Naive thymus-derived CD4-positive, alpha-beta T cell (primary cell): ENCODE measurements at regions not wholly inside any gene's neighbourhood (a gene's known extent, or its start where the extent isn't known, plus 50 kb on each side); places are given as distances from the start of the nearest gene placed in this dataset.

ENCODE experiments used
- ATAC-seq: fragments of 150-1000 bp; cut with Tn5 transposase; 2 replicates; pipeline ENCODE4 v1.10.0; 2021; ENCODE audit warnings: mild to moderate bottlenecking, moderate library complexity
- CTCF ChIA-PET: fragments of 350-600 bp; sonication (Branson Sonifier 250); formaldehyde crosslinking; loops from one replicate; lab custom pipeline; 2021; ENCODE audit warnings: antibody characterized with exemption; lab: Charles Lee
- POLR2A ChIA-PET: fragments of 350-600 bp; sonication (Branson Sonifier 250); formaldehyde crosslinking; loops from one replicate; lab custom pipeline; 2021; ENCODE audit warnings: antibody characterized with exemption, inconsistent platforms; lab: Charles Lee
- DNase-seq, 9 donors: peaks; one replicate each; pipeline versions ENCODE4 v3.0.0 to v3.0.0-alpha.2; 2020 to 2022; ENCODE audit warnings: mixed read lengths in 1 of 9
- H3K27ac ChIP-seq: one replicate; pipeline ENCODE4 v1.7.0; 2013; ENCODE audit warnings: mild to moderate bottlenecking, low read depth, low read length, moderate library complexity
- H3K27me3 ChIP-seq, 2 donors: one replicate each; pipeline ENCODE4 v1.7.0; 2013; ENCODE audit warnings: low read length in 2 of 2, mild to moderate bottlenecking in 2 of 2, moderate library complexity in 2 of 2; ENCODE audit not compliant: control insufficient read depth in 2 of 2, insufficient read depth in 2 of 2
- H3K36me3 ChIP-seq, 3 experiments: 1 replicate in 2 of 3; 2 replicates in 1 of 3; pipeline ENCODE4 v1.7.0; 2013; ENCODE audit warnings: low read length in 3 of 3, mild to moderate bottlenecking in 3 of 3, moderate library complexity in 1 of 3; ENCODE audit not compliant: insufficient read depth in 3 of 3, control insufficient read depth in 2 of 3
- H3K4me1 ChIP-seq, 2 donors: one replicate each; pipeline ENCODE4 v1.7.0; 2013; ENCODE audit warnings: low read length in 2 of 2, mild to moderate bottlenecking in 2 of 2, moderate library complexity in 1 of 2; ENCODE audit not compliant: control insufficient read depth in 2 of 2, insufficient read depth in 2 of 2
- H3K4me3 ChIP-seq: 2 replicates; pipeline ENCODE4 v1.7.0; 2013; ENCODE audit warnings: mild to moderate bottlenecking, low read length
- H3K9me3 ChIP-seq, 3 experiments: 1 replicate in 2 of 3; 2 replicates in 1 of 3; pipeline ENCODE4 v1.7.0; 2013; ENCODE audit warnings: low read length in 3 of 3; ENCODE audit not compliant: control insufficient read depth in 2 of 3
- H3K27ac Mint-ChIP-seq, 9 donors: one replicate each; pipeline ENCODE4 v1.8.0; 2020 to 2022; ENCODE audit warnings: mixed read lengths in 9 of 9, mild to moderate bottlenecking in 8 of 9, moderate library complexity in 5 of 9, inconsistent platforms in 2 of 9
- H3K27me3 Mint-ChIP-seq, 5 donors: one replicate each; pipeline ENCODE4 v1.8.0; 2021 to 2022; ENCODE audit warnings: mixed read lengths in 5 of 5, mild to moderate bottlenecking in 1 of 5
- H3K36me3 Mint-ChIP-seq, 5 donors: one replicate each; pipeline ENCODE4 v1.8.0; 2020 to 2022; ENCODE audit warnings: mixed read lengths in 5 of 5, mild to moderate bottlenecking in 3 of 5, inconsistent platforms in 1 of 5
- H3K4me1 Mint-ChIP-seq, 7 donors: one replicate each; pipeline ENCODE4 v1.8.0; 2020 to 2022; ENCODE audit warnings: mixed read lengths in 7 of 7, mild to moderate bottlenecking in 3 of 7, inconsistent platforms in 1 of 7
- H3K4me3 Mint-ChIP-seq, 10 donors: one replicate each; pipeline ENCODE4 v1.8.0; 2020 to 2022; ENCODE audit warnings: mild to moderate bottlenecking in 10 of 10, mixed read lengths in 10 of 10, moderate library complexity in 6 of 10, inconsistent platforms in 2 of 10
- H3K9me3 Mint-ChIP-seq, 11 donors: one replicate each; pipeline ENCODE4 v1.8.0; 2020 to 2022; ENCODE audit warnings: mixed read lengths in 11 of 11, mild to moderate bottlenecking in 4 of 11, inconsistent platforms in 1 of 11, moderate library complexity in 1 of 11
- intact Hi-C, 2 donors: fragments of 100-400 bp; cut with micrococcal nuclease; formaldehyde crosslinking; loops; one replicate each; pipeline ENCODE4 v1.15.1; 2023

DNA sequence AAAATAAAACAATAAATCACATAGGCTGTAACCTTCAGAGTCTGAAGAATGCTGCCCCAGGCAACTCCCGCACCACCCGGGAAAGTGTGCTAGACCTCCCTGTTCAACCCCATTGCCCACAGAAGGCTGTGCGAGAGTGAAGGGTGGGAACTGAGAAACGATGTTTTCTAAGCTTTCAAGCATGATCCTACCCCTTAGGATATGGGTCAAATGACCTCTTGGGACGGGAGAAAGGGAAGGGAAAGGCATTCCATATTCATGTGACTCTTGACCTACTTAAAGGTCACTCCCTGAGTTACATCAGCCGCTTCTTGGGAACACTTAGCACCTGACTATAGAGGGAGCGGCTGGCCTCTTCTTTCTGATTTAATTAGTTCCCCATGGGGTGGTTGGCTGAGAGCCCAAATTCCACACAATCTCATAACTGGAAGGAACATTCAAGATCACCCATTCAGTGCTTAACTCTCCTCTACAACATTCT, 114.7 kb upstream of the SLC24A5 start:
- H3K9me3 ChIP-seq, result no peaks in the 10 kb centered on the region
- no peak for ATAC-seq
- no peak overlapping the region for H3K27ac ChIP-seq
- H3K36me3 ChIP-seq, result no peaks in the 10 kb centered on the region
- Mint-ChIP-seq H3K9me3 (peaks cover 0 to 3% (median 0%) of the 10 kb centered on the region in 11 donors), H3K4me3 (no peak overlapping the region), H3K27ac (no peak overlapping the region), H3K27me3 (peaks cover 0 to 12% (median 6%) of the 10 kb centered on the region in 5 donors), H3K4me1 (peaks cover 0 to 1% (median 0%) of the 10 kb centered on the region in 7 donors), H3K36me3 (peaks cover 0 to 4% (median 0%) of the 10 kb centered on the region in 5 donors)
- DNase-seq, result no peak
- ChIA-PET POLR2A (no interaction called here), CTCF (no interaction called here)
- no peak overlapping the region for H3K4me3 ChIP-seq
- H3K4me1 ChIP-seq, result no peaks in the 10 kb centered on the region
- intact Hi-C loops, result no loop called here
- H3K27me3 ChIP-seq, result no peaks in the 10 kb centered on the region

DNA sequence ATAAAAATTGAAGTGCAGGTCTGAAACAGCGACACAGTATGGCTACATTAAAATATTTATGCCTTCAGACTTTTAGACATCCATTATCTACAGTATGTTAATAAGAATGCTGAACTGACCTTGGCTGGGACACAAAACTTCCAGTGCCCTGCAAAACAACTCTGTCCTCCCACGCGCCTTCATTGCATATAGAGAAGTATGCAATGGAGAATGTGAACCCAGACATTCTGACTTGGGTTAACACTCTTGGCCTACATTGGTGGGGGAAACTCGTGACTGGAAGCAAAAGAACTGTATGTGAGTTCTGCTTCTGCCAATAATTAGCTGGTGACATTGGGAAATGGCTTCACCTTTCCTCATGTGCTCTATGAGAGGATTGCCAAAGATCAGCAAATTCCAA, 110.5 kb upstream of the SLC24A5 start:
- Histone ChIP-seq H3K4me1 (no peaks in the 10 kb centered on the region), H3K36me3 (no peaks in the 10 kb centered on the region), H3K27ac (no peak overlapping the region), H3K9me3 (no peaks in the 10 kb centered on the region), H3K27me3 (no peaks in the 10 kb centered on the region), H3K4me3 (no peak overlapping the region)
- CTCF ChIA-PET, result no interaction called here
- Mint-ChIP-seq H3K27me3 (peaks cover 0 to 13% (median 9%) of the 10 kb centered on the region in 5 donors), H3K4me1 (no peaks in the 10 kb centered on the region), H3K9me3 (peaks cover 0 to 3% (median 0%) of the 10 kb centered on the region in 11 donors), H3K36me3 (peaks cover 0 to 4% (median 0%) of the 10 kb centered on the region in 5 donors), H3K4me3 (no peak overlapping the region), H3K27ac (no peak overlapping the region)
- DNase-seq (no peak), ATAC-seq (no peak)
- POLR2A ChIA-PET, result no interaction called here
- intact Hi-C loops, result no loop called here

DNA sequence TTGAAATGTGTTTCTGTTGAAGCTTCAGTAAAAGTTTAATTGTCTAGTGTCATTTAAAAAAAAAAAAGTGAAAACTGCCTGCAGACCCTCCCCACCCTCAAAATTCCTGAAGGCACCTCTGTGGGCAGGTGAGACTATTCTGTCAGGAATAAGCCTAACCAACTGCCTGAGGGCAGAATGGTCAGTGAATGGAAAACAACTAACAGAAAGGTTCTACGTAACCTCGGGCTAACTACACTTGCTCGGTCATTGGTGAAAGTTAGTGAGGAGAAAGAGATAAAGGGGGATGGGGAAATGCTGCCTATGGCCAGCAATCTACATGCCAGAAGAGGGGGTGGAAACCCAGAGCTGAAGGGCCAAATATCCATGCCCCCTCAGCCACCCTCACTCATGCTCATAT, 108.6 kb upstream of the SLC24A5 start:
- H3K4me3 Mint-ChIP-seq, result no peak overlapping the region
- Histone ChIP-seq H3K9me3 (no peaks in the 10 kb centered on the region), H3K36me3 (no peaks in the 10 kb centered on the region), H3K27me3 (no peaks in the 10 kb centered on the region), H3K27ac (no peak overlapping the region), H3K4me1 (no peaks in the 10 kb centered on the region), H3K4me3 (no peak overlapping the region)
- ATAC-seq, result no peak
- no peak for DNase-seq
- CTCF ChIA-PET, result no interaction called here
- peaks cover 0 to 2% (median 0%) of the 10 kb centered on the region in 11 donors for H3K9me3 Mint-ChIP-seq
- POLR2A ChIA-PET, result no interaction called here
- H3K27ac Mint-ChIP-seq, result no peak overlapping the region
- H3K36me3 Mint-ChIP-seq, result peaks cover 0 to 4% (median 0%) of the 10 kb centered on the region in 5 donors
- intact Hi-C loops, result no loop called here
- H3K4me1 Mint-ChIP-seq, result no peaks in the 10 kb centered on the region
- peaks cover 0 to 14% (median 9%) of the 10 kb centered on the region in 5 donors for H3K27me3 Mint-ChIP-seq

DNA sequence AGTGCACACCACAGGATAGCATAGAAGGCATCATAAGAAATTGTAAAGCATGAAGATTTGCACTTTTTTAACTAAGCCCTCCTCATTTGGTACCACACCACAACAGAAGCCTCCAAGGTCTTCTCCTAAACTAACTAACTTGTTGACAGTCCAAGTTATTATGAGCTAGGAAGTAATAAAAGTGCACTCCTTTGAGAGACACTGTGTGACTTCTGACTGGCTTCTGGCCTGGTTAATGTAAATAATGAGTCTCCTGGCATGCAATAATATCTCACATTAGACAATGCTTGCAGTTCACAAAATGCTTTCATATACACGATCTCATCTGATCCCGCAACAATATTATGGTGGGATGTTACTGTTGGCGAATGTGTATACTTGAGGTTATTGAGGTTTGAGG, 103.9 kb upstream of the SLC24A5 start:
- H3K4me3 Mint-ChIP-seq, result no peak overlapping the region
- DNase-seq (no peak), ATAC-seq (no peak)
- Histone ChIP-seq H3K9me3 (no peaks in the 10 kb centered on the region), H3K27ac (no peak overlapping the region), H3K4me3 (no peak overlapping the region), H3K27me3 (no peaks in the 10 kb centered on the region), H3K36me3 (no peaks in the 10 kb centered on the region), H3K4me1 (no peaks in the 10 kb centered on the region)
- H3K27me3 Mint-ChIP-seq, result peaks cover 0 to 16% (median 9%) of the 10 kb centered on the region in 5 donors
- intact Hi-C loops, result no loop called here
- H3K36me3 Mint-ChIP-seq, result no peaks in the 10 kb centered on the region
- H3K27ac Mint-ChIP-seq, result no peak overlapping the region
- no peaks in the 10 kb centered on the region for H3K4me1 Mint-ChIP-seq
- ChIA-PET POLR2A (no interaction called here), CTCF (no interaction called here)
- H3K9me3 Mint-ChIP-seq, result peaks cover 0 to 2% (median 0%) of the 10 kb centered on the region in 11 donors

DNA sequence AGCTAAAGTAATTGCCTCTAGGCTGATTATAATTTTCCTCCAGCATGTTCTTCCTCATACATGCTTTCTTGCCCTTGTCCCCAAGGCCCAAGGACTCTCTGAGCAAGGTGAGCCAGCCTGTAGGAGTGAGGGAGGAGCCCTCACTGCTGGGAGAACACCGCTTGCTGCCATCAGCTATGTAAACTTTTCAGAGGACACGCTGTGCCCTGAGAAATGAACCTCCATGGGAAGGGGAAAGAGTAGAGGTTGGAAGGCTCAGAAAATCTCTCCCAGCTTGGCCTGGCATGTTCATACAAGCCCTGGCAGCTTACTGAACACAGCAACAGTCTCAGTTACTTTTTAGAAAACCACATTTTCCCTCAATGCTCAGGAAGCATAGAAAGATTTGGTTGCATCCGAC, 103.0 kb upstream of the SLC24A5 start:
- H3K27me3 ChIP-seq, result no peaks in the 10 kb centered on the region
- no peak for ATAC-seq

DNA sequence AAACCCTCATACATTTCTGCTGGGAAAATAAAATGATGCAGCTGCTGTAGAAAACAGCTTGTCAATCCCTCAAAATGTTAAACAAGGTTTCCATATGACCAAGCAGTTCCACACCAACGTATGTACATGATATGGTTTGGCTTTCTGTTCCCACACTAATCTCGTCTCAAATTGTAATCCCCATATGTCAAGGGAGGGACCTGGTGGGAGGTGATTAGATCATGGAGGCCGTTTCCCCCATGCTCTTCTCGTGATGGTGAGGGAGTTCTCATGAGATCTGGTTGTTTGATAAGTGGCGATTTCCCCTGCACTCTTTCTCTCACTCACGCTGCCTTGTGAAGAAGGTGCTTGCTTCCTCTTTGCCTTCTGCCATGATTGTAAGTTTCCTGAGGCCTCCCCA, 100.6 kb upstream of the SLC24A5 start:
- DNase-seq (no peak), ATAC-seq (no peak)
- no peak overlapping the region for H3K27ac ChIP-seq
- CTCF ChIA-PET, result no interaction called here
- no peaks in the 10 kb centered on the region for H3K9me3 ChIP-seq
- Mint-ChIP-seq H3K9me3 (peaks cover 0 to 3% (median 0%) of the 10 kb centered on the region in 11 donors), H3K27me3 (peaks cover 0 to 16% (median 5%) of the 10 kb centered on the region in 5 donors), H3K36me3 (no peaks in the 10 kb centered on the region), H3K4me3 (no peak overlapping the region), H3K4me1 (no peaks in the 10 kb centered on the region), H3K27ac (no peak overlapping the region)
- H3K4me3 ChIP-seq, result no peak overlapping the region
- no peaks in the 10 kb centered on the region for H3K4me1 ChIP-seq
- no peaks in the 10 kb centered on the region for H3K36me3 ChIP-seq
- POLR2A ChIA-PET, result no interaction called here
- H3K27me3 ChIP-seq, result no peaks in the 10 kb centered on the region
- intact Hi-C loops, result no loop called here

More for the DNA sequence above, 103.0 kb upstream of the SLC24A5 start:
- Histone ChIP-seq H3K27ac (no peak overlapping the region), H3K4me1 (no peaks in the 10 kb centered on the region), H3K36me3 (no peaks in the 10 kb centered on the region), H3K4me3 (no peak overlapping the region), H3K9me3 (no peaks in the 10 kb centered on the region)
- peaks cover 0 to 16% (median 9%) of the 10 kb centered on the region in 5 donors for H3K27me3 Mint-ChIP-seq
- no peaks in the 10 kb centered on the region for H3K36me3 Mint-ChIP-seq
- no peak overlapping the region for H3K27ac Mint-ChIP-seq
- intact Hi-C loops, result no loop called here
- CTCF ChIA-PET, result no interaction called here
- POLR2A ChIA-PET, result no interaction called here
- H3K4me3 Mint-ChIP-seq, result no peak overlapping the region
- peaks cover 0 to 2% (median 0%) of the 10 kb centered on the region in 11 donors for H3K9me3 Mint-ChIP-seq
- no peak for DNase-seq
- H3K4me1 Mint-ChIP-seq, result no peaks in the 10 kb centered on the region

DNA sequence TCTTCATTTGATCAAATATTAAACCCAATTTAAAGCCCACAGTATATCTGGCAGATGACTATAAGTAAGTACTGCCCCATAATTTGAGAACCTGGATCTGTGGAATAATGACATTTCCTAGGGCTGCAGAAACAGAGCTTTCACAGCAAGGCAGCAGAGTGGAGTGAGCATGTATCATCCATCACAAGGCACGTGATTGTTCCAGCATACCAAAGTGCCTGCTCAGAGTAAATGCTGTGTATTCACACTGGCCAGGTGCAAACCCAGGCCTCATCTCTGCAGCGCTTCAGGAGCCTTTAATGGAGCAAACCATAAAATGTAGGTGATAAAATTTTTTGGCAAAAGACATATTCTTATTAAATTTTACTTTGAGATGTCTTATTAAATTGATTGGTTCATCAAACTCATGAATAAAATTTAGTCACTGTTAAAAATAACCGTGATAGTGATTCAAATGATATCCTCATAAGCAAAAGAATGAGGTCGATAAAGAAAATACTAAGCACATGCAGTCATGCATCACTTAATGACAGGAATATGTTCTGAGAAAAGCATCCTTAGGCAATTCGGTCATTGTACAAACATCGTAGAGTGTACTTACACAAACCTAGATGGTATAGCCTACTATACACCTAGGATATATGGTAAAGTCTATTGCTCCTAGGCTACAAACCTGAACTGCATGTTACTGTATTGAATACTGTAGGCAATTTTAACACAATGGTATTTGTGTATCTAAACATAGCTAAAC, 99.3 kb upstream of the SLC24A5 start:
- ATAC-seq, result no peak
- no peaks in the 10 kb centered on the region for H3K36me3 Mint-ChIP-seq
- H3K36me3 ChIP-seq, result no peaks in the 10 kb centered on the region
- no peaks in the 10 kb centered on the region for H3K9me3 ChIP-seq
- ChIA-PET POLR2A (no interaction called here), CTCF (no interaction called here)
- no peaks in the 10 kb centered on the region for H3K4me1 ChIP-seq
- H3K27ac Mint-ChIP-seq, result no peak overlapping the region
- H3K27me3 ChIP-seq, result no peaks in the 10 kb centered on the region
- H3K4me1 Mint-ChIP-seq, result no peaks in the 10 kb centered on the region
- no peak overlapping the region for H3K27ac ChIP-seq
- DNase-seq, result no peak
- H3K27me3 Mint-ChIP-seq, result peaks cover 0 to 21% (median 3%) of the 10 kb centered on the region in 5 donors
- H3K9me3 Mint-ChIP-seq, result peaks cover 0 to 3% (median 0%) of the 10 kb centered on the region in 11 donors
- intact Hi-C loops, result no loop called here
- H3K4me3 ChIP-seq, result no peak overlapping the region
- no peak overlapping the region for H3K4me3 Mint-ChIP-seq
